ENCODE measurements at regions not wholly inside any gene's neighbourhood (a gene's known extent, or its start where the extent isn't known, plus 50 kb on each side); places are given as distances from the start of the nearest gene placed in this dataset.
A peak's percentile ranks its signal among the peaks of the same experiment; 100 is the strongest.

GRCh38 chr5:1936413-1936812 is 53.7 kb upstream of the IRX4 start:
- TF ChIP-seq JUND (IDR thresholded peaks at IDR 0.05) (peak; percentile 67), POLR2A (IDR thresholded peaks at IDR 0.05; ENCODE audit: borderline replicate concordance, extremely low read depth, insufficient read depth, insufficient read length) (no peak), CTCF (IDR thresholded peaks at IDR 0.05 in 2 of 3, conservative IDR thresholded peaks at IDR 0.05 in 1 of 3; ENCODE audit: borderline replicate concordance in 1 of 3, insufficient read depth in 1 of 3, low read depth in 2 of 3, low read length in 2 of 3) (no peak), POLR2AphosphoS5 (IDR thresholded peaks at IDR 0.05; ENCODE audit: low read depth, low read length) (no peak), ZNF274 (IDR thresholded peaks at IDR 0.05; ENCODE audit: low read depth, low read length) (no peak), EZH2phosphoT487 (IDR thresholded peaks at IDR 0.05; ENCODE audit: borderline replicate concordance) (no peak), RAD21 (IDR thresholded peaks at IDR 0.05; ENCODE audit: low read depth) (no peak), YY1 (IDR thresholded peaks at IDR 0.05; ENCODE audit: extremely low read depth, insufficient replicate concordance, low read depth, low read length) (no peak), EZH2 (IDR thresholded peaks at IDR 0.05) (no peak), CEBPB (IDR thresholded peaks at IDR 0.05; ENCODE audit: low read depth) (no peak), ZFX (IDR thresholded peaks at IDR 0.05) (no peak)

Data from HCT116 (cell line).